Neural progenitor cell (in vitro differentiated cells): ENCODE measurements at regions not wholly inside any gene's neighbourhood (a gene's known extent, or its start where the extent isn't known, plus 50 kb on each side); places are given as distances from the start of the nearest gene placed in this dataset.

Experiments
- DNase-seq: peaks from one replicate; pipeline ENCODE4 v3.0.0-alpha.2; 2016; ENCODE audit warnings: low spot score
- H2AFZ ChIP-seq: fragments of 200-600 bp; sonication (generic); replicated peaks from 2 replicates; pipeline ENCODE4 v1.6.1; 2016; ENCODE audit warnings: antibody characterized with exemption
- H3F3A ChIP-seq: fragments of 200-600 bp; sonication (generic); 2 replicates; pipeline ENCODE4 v1.6.1; 2016; ENCODE audit warnings: antibody characterized with exemption, low read depth
- H3K27ac ChIP-seq: fragments of 200-600 bp; sonication (generic); 2 replicates; pipeline ENCODE4 v1.5.1; 2016; ENCODE audit warnings: mild to moderate bottlenecking
- H3K27me3 ChIP-seq: fragments of 200-600 bp; sonication (generic); 2 replicates; pipeline ENCODE4 v1.6.1; 2016; ENCODE audit warnings: mild to moderate bottlenecking, moderate library complexity
- H3K36me3 ChIP-seq: fragments of 200-600 bp; sonication (generic); 2 replicates; pipeline ENCODE4 v1.5.1; 2016
- H3K4me1 ChIP-seq: fragments of 200-600 bp; sonication (generic); 2 replicates; pipeline ENCODE4 v1.6.1; 2016; ENCODE audit warnings: mixed run types
- H3K4me2 ChIP-seq: fragments of 200-600 bp; sonication (generic); 2 replicates; pipeline ENCODE4 v1.6.1; 2016
- H3K4me3 ChIP-seq: fragments of 200-600 bp; sonication (generic); 2 replicates; pipeline ENCODE4 v1.5.1; 2016
- H3K79me2 ChIP-seq: fragments of 200-600 bp; sonication (generic); 2 replicates; pipeline ENCODE4 v1.6.1; 2016; ENCODE audit warnings: low read depth
- H3K9ac ChIP-seq: fragments of 200-600 bp; sonication (generic); 2 replicates; pipeline ENCODE4 v1.6.1; 2016
- H3K9me3 ChIP-seq: fragments of 200-600 bp; sonication (generic); 2 replicates; pipeline ENCODE4 v1.5.1; 2016; ENCODE audit warnings: low read depth
- H4K20me1 ChIP-seq: fragments of 200-600 bp; sonication (generic); 2 replicates; pipeline ENCODE4 v1.6.1; 2016; ENCODE audit warnings: low read depth
- H3K27ac Mint-ChIP-seq: 3 replicates; pipeline ENCODE4 v1.8.0; 2021; ENCODE audit warnings: mixed read lengths
- H3K27me3 Mint-ChIP-seq: 2 replicates; pipeline ENCODE4 v1.8.0; 2022; ENCODE audit warnings: low read depth, mild to moderate bottlenecking, inconsistent platforms, moderate library complexity, mixed read lengths; ENCODE audit not compliant: insufficient read depth
- H3K36me3 Mint-ChIP-seq: 3 replicates; pipeline ENCODE4 v1.8.0; 2021; ENCODE audit warnings: mixed read lengths
- H3K4me1 Mint-ChIP-seq: 3 replicates; pipeline ENCODE4 v1.8.0; 2021; ENCODE audit warnings: mixed read lengths
- H3K4me3 Mint-ChIP-seq: 3 replicates; pipeline ENCODE4 v1.8.0; 2021; ENCODE audit warnings: mild to moderate bottlenecking, moderate library complexity, mixed read lengths
- H3K9me3 Mint-ChIP-seq: 3 replicates; pipeline ENCODE4 v1.8.0; 2020; ENCODE audit warnings: mixed read lengths
- EZH2 ChIP-seq: fragments of 200-600 bp; sonication (generic); IDR thresholded peaks from 2 replicates; pipeline ENCODE4 v1.6.1; 2017; ENCODE audit warnings: antibody characterized with exemption, mild to moderate bottlenecking, moderate library complexity
- EZH2phosphoT487 ChIP-seq: fragments of 200-600 bp; sonication (generic); IDR thresholded peaks from 2 replicates; pipeline ENCODE4 v1.6.1; 2017; ENCODE audit warnings: antibody characterized with exemption
- TF ChIP-seq, protein P1 (sequence below): fragments of 200-600 bp; sonication (generic); IDR thresholded peaks from 2 replicates; pipeline ENCODE4 v1.5.1; 2017; ENCODE audit warnings: antibody characterized with exemption, mild to moderate bottlenecking

DNA sequence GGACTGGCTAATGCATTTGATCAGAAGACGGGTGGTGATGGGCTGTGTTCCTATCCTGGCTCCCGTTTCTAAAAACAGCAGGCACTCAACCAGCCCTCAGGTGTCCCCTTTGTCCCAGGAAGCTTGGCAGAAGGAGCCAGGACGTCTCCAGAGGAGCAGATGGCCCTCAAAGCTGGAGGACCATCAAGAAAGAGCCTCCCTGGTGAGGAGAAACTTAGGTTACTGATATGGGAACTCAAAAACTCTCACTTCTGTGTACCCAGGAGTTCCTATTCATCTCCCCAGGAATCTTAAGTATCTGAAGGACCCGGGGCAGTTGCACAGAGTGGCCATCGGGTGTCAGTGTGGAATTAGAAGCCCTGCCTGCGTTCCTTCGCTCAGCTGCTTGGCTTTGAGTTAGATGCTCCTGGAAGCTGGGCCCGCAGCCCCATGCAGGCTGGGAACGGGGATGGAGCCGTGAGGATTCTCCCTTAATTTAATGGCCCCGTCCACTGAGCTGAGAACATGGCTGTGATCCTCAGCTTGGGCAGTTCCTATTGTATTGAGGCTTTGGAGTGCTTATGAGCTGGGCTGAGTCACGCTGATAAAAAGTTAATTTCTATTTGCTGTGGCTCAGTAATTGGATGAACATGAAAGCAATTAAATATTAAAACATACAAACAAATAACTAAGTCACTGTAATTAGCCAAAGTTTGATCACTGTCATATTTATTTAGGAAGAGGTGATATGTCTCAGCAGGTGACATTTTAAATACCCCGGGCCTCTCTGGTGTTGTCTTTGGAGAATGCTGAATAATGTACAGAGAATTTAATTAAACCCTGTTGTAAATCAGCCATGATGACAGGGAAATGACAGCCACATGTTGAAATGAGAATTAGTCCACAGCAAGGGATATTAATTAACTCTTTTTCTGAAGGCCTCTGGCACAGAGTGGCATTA lies 402.1 kb downstream of the SEC14L1 start:
- H3K79me2 ChIP-seq, result no peaks in the 10 kb centered on the region
- H2AFZ ChIP-seq, result peak overlapping the region; percentile 55
- Mint-ChIP-seq H3K4me1 (peaks cover 63% of the 10 kb centered on the region), H3K27me3 (peaks cover 14% of the 10 kb centered on the region), H3K27ac (no peak overlapping the region), H3K9me3 (peaks cover 4% of the 10 kb centered on the region), H3K4me3 (peak overlapping the region; percentile 8), H3K36me3 (no peaks in the 10 kb centered on the region)
- H3K9me3 ChIP-seq, result no peaks in the 10 kb centered on the region
- H3F3A ChIP-seq, result peaks cover 53% of the 10 kb centered on the region
- peak overlapping the region; percentile 18 for H3K27ac ChIP-seq
- peaks cover 44% of the 10 kb centered on the region for H3K4me1 ChIP-seq
- H3K27me3 ChIP-seq, result no peaks in the 10 kb centered on the region
- no peak overlapping the region for H3K9ac ChIP-seq
- no peaks in the 10 kb centered on the region for H4K20me1 ChIP-seq
- no peaks in the 10 kb centered on the region for H3K36me3 ChIP-seq
- peak overlapping the region; percentile 72 for H3K4me2 ChIP-seq
- no peak overlapping the region for H3K4me3 ChIP-seq
- TF ChIP-seq EZH2phosphoT487 (no peak), EZH2 (no peak)
- TF ChIP-seq, protein P1, sequence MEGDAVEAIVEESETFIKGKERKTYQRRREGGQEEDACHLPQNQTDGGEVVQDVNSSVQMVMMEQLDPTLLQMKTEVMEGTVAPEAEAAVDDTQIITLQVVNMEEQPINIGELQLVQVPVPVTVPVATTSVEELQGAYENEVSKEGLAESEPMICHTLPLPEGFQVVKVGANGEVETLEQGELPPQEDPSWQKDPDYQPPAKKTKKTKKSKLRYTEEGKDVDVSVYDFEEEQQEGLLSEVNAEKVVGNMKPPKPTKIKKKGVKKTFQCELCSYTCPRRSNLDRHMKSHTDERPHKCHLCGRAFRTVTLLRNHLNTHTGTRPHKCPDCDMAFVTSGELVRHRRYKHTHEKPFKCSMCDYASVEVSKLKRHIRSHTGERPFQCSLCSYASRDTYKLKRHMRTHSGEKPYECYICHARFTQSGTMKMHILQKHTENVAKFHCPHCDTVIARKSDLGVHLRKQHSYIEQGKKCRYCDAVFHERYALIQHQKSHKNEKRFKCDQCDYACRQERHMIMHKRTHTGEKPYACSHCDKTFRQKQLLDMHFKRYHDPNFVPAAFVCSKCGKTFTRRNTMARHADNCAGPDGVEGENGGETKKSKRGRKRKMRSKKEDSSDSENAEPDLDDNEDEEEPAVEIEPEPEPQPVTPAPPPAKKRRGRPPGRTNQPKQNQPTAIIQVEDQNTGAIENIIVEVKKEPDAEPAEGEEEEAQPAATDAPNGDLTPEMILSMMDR, result peak; percentile 95
- DNase-seq, result peak; percentile 96

DNA sequence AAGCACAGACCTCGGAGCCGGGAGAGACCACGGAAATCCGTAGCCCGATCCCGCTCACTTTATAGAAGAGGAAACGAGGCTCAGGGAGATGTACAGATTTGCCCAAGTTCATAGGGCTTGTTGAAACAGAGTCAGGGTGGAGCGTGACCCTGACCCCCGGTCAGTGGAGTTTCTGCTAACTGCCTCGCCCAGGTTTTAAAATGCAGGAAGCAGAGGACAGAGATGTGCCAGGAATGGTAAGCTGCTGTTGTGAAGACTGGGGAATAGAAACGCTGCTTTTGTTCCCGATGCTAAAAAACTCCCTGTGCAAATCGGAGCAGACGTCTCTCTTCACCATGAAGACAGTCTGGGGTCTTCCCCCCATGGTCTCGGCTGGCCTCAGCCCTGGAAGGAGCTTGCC lies 403.0 kb downstream of the SEC14L1 start:
- Histone ChIP-seq H3K27ac (no peak overlapping the region), H3K9ac (no peak overlapping the region), H3K36me3 (no peaks in the 10 kb centered on the region)

DNA sequence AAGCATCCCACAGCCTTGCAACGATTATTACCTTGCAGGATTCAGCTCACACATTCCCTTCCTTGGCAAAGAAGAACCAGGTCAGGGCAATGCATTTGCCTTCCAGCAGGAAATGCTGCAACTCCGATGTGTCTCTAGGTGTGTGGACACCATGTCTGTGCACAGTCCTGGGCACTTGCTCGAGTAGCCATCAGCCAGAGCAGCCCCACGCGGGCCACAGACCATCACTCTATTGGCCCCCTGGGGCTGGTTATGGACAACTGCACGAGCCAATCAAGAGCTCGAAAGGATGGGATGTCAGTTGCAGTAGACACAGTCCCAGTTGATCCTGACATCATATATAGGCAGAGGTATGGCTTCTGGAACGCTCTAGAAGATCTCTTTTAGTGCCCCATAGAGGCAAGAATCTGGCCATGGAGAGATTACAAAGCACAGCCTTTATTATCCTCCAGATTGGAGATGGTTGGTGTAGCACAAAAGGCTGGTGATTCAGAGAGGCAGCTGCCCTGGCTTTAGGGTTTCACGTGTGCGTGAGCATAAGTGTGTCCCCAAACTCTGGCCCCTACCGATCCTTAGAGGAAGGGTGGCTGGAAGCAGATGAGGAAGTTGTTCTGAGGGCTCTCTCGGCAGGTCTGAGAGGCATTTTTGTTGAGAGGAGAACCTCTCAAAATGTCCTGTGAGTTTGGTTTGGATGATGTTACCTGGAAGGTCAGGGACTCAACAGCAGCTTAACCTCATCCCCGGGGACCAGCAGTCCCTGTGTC lies 403.8 kb downstream of the SEC14L1 start:
- Histone ChIP-seq H3F3A (peaks cover 53% of the 10 kb centered on the region), H2AFZ (no peak overlapping the region), H3K4me2 (no peak overlapping the region), H3K9me3 (no peaks in the 10 kb centered on the region), H3K27me3 (no peaks in the 10 kb centered on the region), H3K79me2 (no peaks in the 10 kb centered on the region), H3K9ac (no peak overlapping the region), H4K20me1 (no peaks in the 10 kb centered on the region), H3K27ac (no peak overlapping the region), H3K4me1 (peaks cover 51% of the 10 kb centered on the region), H3K4me3 (no peak overlapping the region), H3K36me3 (no peaks in the 10 kb centered on the region)
- no peaks in the 10 kb centered on the region for H3K36me3 Mint-ChIP-seq
- TF ChIP-seq EZH2phosphoT487 (no peak), EZH2 (no peak)
- TF ChIP-seq, protein P1, result no peak
- no peak overlapping the region for H3K4me3 Mint-ChIP-seq
- peak overlapping the region; percentile 59 for H3K27ac Mint-ChIP-seq
- H3K9me3 Mint-ChIP-seq, result peaks cover 4% of the 10 kb centered on the region
- DNase-seq, result no peak
- H3K4me1 Mint-ChIP-seq, result peaks cover 66% of the 10 kb centered on the region
- H3K27me3 Mint-ChIP-seq, result peaks cover 14% of the 10 kb centered on the region

More for the DNA sequence above, 403.0 kb downstream of the SEC14L1 start:
- Mint-ChIP-seq H3K27me3 (peaks cover 14% of the 10 kb centered on the region), H3K36me3 (no peaks in the 10 kb centered on the region), H3K9me3 (peaks cover 4% of the 10 kb centered on the region), H3K27ac (peak overlapping the region; percentile 59), H3K4me1 (peaks cover 63% of the 10 kb centered on the region), H3K4me3 (no peak overlapping the region)
- peaks cover 53% of the 10 kb centered on the region for H3F3A ChIP-seq
- no peaks in the 10 kb centered on the region for H4K20me1 ChIP-seq
- H3K4me1 ChIP-seq, result peaks cover 51% of the 10 kb centered on the region
- no peak overlapping the region for H3K4me2 ChIP-seq
- no peak for DNase-seq
- TF ChIP-seq EZH2, result no peak
- TF ChIP-seq EZH2phosphoT487, result no peak
- TF ChIP-seq, protein P1, result no peak
- no peaks in the 10 kb centered on the region for H3K79me2 ChIP-seq
- no peaks in the 10 kb centered on the region for H3K9me3 ChIP-seq
- no peaks in the 10 kb centered on the region for H3K27me3 ChIP-seq
- H3K4me3 ChIP-seq, result no peak overlapping the region
- no peak overlapping the region for H2AFZ ChIP-seq
